SK-N-SH (cell line): ENCODE measurements at regions not wholly inside any gene's neighbourhood (a gene's known extent, or its start where the extent isn't known, plus 50 kb on each side); places are given as distances from the start of the nearest gene placed in this dataset.

Experiments
- CTCF ChIA-PET: fragments of 300-600, 350-600 bp; formaldehyde crosslinking; extraction: SDS; loops from one replicate; lab custom pipeline; 2021; lab: Yijun Ruan, JAX
- POLR2A ChIA-PET: fragments of 350-600 bp; sonication (Branson Sonifier 250); formaldehyde crosslinking; extraction: SDS; loops from one replicate; lab custom pipeline; 2020; ENCODE audit warnings: antibody characterized with exemption, inconsistent platforms; lab: Yijun Ruan, JAX
- DNase-seq: peaks from one replicate; pipeline ENCODE4 v3.0.0; 2012
- H2AFZ ChIP-seq: fragments of 200-600 bp; sonication (generic); 2 replicates; pipeline ENCODE4 v1.8.1; 2016; ENCODE audit warnings: antibody characterized with exemption, mild to moderate bottlenecking, low read depth
- H3F3A ChIP-seq: fragments of 200-600 bp; sonication (generic); replicated peaks from 2 replicates; pipeline ENCODE3; 2016; ENCODE audit warnings: antibody characterized with exemption, mild to moderate bottlenecking; ENCODE audit not compliant: insufficient read depth
- H3K27ac ChIP-seq, 2 experiments: fragments of 200-500 bp in 1 of 2; fragments of 200-600 bp in 1 of 2; sonication (Bioruptor generic) in 1 of 2; sonication (generic), shearing (Covaris generic) in 1 of 2; 2 replicates each; pipeline versions ENCODE4 v1.5.1 to v1.6.1; 2014 to 2016; ENCODE audit warnings: low read depth in 2 of 2, inconsistent platforms in 1 of 2, low read length in 1 of 2, mild to moderate bottlenecking in 1 of 2, mixed read lengths in 1 of 2
- H3K27me3 ChIP-seq: fragments of 200-600 bp; sonication (generic), shearing (Covaris generic); 2 replicates; pipeline ENCODE4 v1.6.1; 2016; ENCODE audit warnings: mixed run types; ENCODE audit not compliant: insufficient read depth
- H3K36me3 ChIP-seq, 2 experiments: fragments of 200-500 bp in 1 of 2; fragments of 200-600 bp in 1 of 2; sonication (Bioruptor generic) in 1 of 2; sonication (generic) in 1 of 2; replicated peaks in 1 of 2; 2 replicates each; pipeline versions ENCODE3 to v1.5.1; 2014 to 2016; ENCODE audit warnings: low read length in 1 of 2, mild to moderate bottlenecking in 1 of 2; ENCODE audit not compliant: insufficient read depth in 2 of 2, control insufficient read depth in 1 of 2
- H3K4me1 ChIP-seq, 2 experiments: fragments of 200-500 bp in 1 of 2; fragments of 200-600 bp in 1 of 2; sonication (Bioruptor generic) in 1 of 2; sonication (generic), shearing (Covaris generic) in 1 of 2; 2 replicates each; pipeline versions ENCODE4 v1.5.1 to v1.6.1; 2014 to 2016; ENCODE audit warnings: low read depth in 1 of 2, low read length in 1 of 2, mixed run types in 1 of 2; ENCODE audit not compliant: insufficient read depth in 2 of 2, control insufficient read depth in 1 of 2
- H3K4me2 ChIP-seq: fragments of 200-600 bp; sonication (generic), shearing (Covaris generic); 2 replicates; pipeline ENCODE4 v1.6.1; 2017; ENCODE audit warnings: mixed run types
- H3K4me3 ChIP-seq, 2 experiments: fragments of 200-500 bp in 1 of 2; fragments of 200-600 bp in 1 of 2; sonication (Bioruptor generic) in 1 of 2; sonication (generic), shearing (Covaris generic) in 1 of 2; 2 replicates each; pipeline versions ENCODE4 v1.5.1 to v1.8.1; 2014 to 2016; ENCODE audit warnings: low read depth in 2 of 2, inconsistent platforms in 1 of 2, low read length in 1 of 2, mild to moderate bottlenecking in 1 of 2, mixed read lengths in 1 of 2, moderate library complexity in 1 of 2
- H3K79me2 ChIP-seq: fragments of 200-600 bp; sonication (generic); 2 replicates; pipeline ENCODE4 v1.8.1; 2017; ENCODE audit warnings: mild to moderate bottlenecking; ENCODE audit not compliant: insufficient read depth
- H3K9ac ChIP-seq: fragments of 200-600 bp; sonication (generic); 2 replicates; pipeline ENCODE4 v1.6.1; 2017; ENCODE audit warnings: mixed run types
- H3K9me2 ChIP-seq: fragments of 200-600 bp; sonication (generic); 2 replicates; pipeline ENCODE4 v1.6.1; 2017; ENCODE audit warnings: mixed run types
- H3K9me3 ChIP-seq: fragments of 200-600 bp; sonication (generic); 2 replicates; pipeline ENCODE4 v1.6.1; 2017; ENCODE audit warnings: mixed run types, mild to moderate bottlenecking, moderate library complexity
- H4K20me1 ChIP-seq: fragments of 200-600 bp; sonication (generic); 2 replicates; pipeline ENCODE4 v1.6.1; 2017; ENCODE audit warnings: mild to moderate bottlenecking, mixed run types; ENCODE audit not compliant: insufficient read depth
- EP300 ChIP-seq, 2 experiments: IDR thresholded peaks; 2 replicates each; pipeline versions ENCODE4 v1.4.0 to v1.6.1; 2012; ENCODE audit warnings: borderline replicate concordance in 1 of 2, low read depth in 1 of 2, low read length in 1 of 2
- FOSL2 ChIP-seq: IDR thresholded peaks from 2 replicates; pipeline ENCODE4 v1.4.0; 2012; ENCODE audit warnings: low read depth, mild to moderate bottlenecking, moderate library complexity, borderline replicate concordance
- FOXJ3 ChIP-seq: sonication (generic); formaldehyde crosslinking; IDR thresholded peaks from 2 replicates; pipeline ENCODE4 v1.5.1; 2020; ENCODE audit warnings: mild to moderate bottlenecking, missing genetic modification reagents
- FOXM1 ChIP-seq: IDR thresholded peaks from 2 replicates; pipeline ENCODE4 v1.4.0; 2012; ENCODE audit warnings: low read depth, mild to moderate bottlenecking
- GATA2 ChIP-seq: sonication (generic); formaldehyde crosslinking; IDR thresholded peaks from 2 replicates; pipeline ENCODE4 v1.5.0; 2020; ENCODE audit warnings: mild to moderate bottlenecking, missing genetic modification reagents
- NRF1 ChIP-seq: IDR thresholded peaks from 2 replicates; pipeline ENCODE4 v1.6.1; 2012; ENCODE audit warnings: low read depth, mild to moderate bottlenecking, low read length
- PBX3 ChIP-seq: IDR thresholded peaks from 2 replicates; pipeline ENCODE4; 2012
- POLR2AphosphoS5 ChIP-seq: IDR thresholded peaks from 2 replicates; pipeline ENCODE4 v1.6.1; 2012; ENCODE audit warnings: low read depth, low read length
- RFX5 ChIP-seq: IDR thresholded peaks from 2 replicates; pipeline ENCODE4 v1.6.1; 2012; ENCODE audit warnings: mild to moderate bottlenecking, improper control_type of control experiment, low read length
- SIN3A ChIP-seq: IDR thresholded peaks from 2 replicates; pipeline ENCODE4 v1.6.1; 2012; ENCODE audit warnings: low read depth, mild to moderate bottlenecking, low read length, moderate library complexity, borderline replicate concordance
- TEAD4 ChIP-seq: IDR thresholded peaks from 2 replicates; pipeline ENCODE4 v1.4.0; 2012; ENCODE audit warnings: mild to moderate bottlenecking, borderline replicate concordance; ENCODE audit not compliant: insufficient read depth
- USF1 ChIP-seq: IDR thresholded peaks from 2 replicates; pipeline ENCODE4 v1.4.0; 2012; ENCODE audit warnings: low read depth, borderline replicate concordance
- USF2 ChIP-seq: fragments of 150-350 bp; IDR thresholded peaks from 2 replicates; pipeline ENCODE4 v1.6.1; 2017; ENCODE audit warnings: antibody characterized with exemption, low read length, low read depth, borderline replicate concordance
- ZBTB33 ChIP-seq: IDR thresholded peaks from 2 replicates; pipeline ENCODE4 v1.4.0; 2012; ENCODE audit warnings: low read depth, borderline replicate concordance
- WGBS: methylation state at CpG from one replicate; pipeline ENCODE4 v1.1.6; 2017; ENCODE audit warnings: low lambda C conversion rate; 5-methylcytosine and 5-hydroxymethylcytosine counted together

DNA sequence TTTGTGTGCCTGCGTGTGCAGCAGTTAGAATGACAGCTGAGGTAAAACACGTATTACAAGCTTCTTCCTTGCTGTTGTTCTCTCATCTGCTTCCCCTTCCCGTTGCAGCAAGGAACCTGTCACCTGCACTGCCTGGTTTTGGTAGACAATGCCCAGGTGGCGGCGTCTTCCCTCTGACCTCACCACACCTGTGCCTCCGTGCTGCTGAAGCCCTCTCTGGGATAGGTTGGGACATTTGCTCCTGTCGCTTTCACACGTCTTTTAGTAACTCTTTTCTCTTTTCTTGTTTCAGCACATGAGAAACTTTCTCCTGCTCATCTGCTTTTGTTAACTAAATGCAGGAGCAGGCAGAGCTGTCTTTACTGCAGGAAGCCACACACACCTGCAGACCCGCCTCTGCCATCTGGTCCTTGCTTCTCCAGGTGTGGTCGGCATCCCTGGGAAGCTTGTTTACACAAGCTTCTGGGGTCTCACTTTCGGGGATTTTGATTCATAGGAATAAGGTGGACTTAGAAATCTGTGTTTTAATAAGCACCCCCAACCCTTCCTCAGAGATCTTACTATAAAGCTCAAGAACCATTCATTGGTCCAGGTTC, 60.7 kb upstream of the EXOC6 start:
- ChIA-PET CTCF (no interaction called here), POLR2A (interaction anchor here (0.6 kb wide), 1 partner anchor 25 kb away, joined by 3 read pairs; no protein-coding TSS in a partner anchor)
- Histone ChIP-seq H3K36me3 (no peaks in the 10 kb centered on the region), H3K27me3 (peaks cover 7% of the 10 kb centered on the region; the same call in 1 of the 2 replicates), H2AFZ (no peak overlapping the region), H3K9ac (no peak overlapping the region), H3F3A (no peaks in the 10 kb centered on the region), H3K9me3 (no peaks in the 10 kb centered on the region), H3K4me3 (no peak overlapping the region), H3K27ac (no peak overlapping the region), H3K9me2 (no peaks in the 10 kb centered on the region), H3K4me1 (no peaks in the 10 kb centered on the region), H3K79me2 (no peaks in the 10 kb centered on the region)
- no peak for DNase-seq
- no peak for TF ChIP-seq ZBTB33
- no peak for TF ChIP-seq NRF1
- no peak for TF ChIP-seq POLR2AphosphoS5
- TF ChIP-seq RFX5: no peak
- TF ChIP-seq, all 33 proteins: peak for 0
- H4K20me1 ChIP-seq: no peaks in the 10 kb centered on the region
- H3K4me2 ChIP-seq: no peak overlapping the region
- WGBS: 61% methylated on average over 11 of the region's 11 CpGs

- no peaks in the 10 kb centered on the region for H3K36me3 ChIP-seq
- H3K9me2 ChIP-seq: no peaks in the 10 kb centered on the region
- no peaks in the 10 kb centered on the region for H3K79me2 ChIP-seq
- H3K27ac ChIP-seq: no peak overlapping the region
- peaks cover 7% of the 10 kb centered on the region; the same call in 1 of the 2 replicates for H3K27me3 ChIP-seq
- ChIA-PET POLR2A (no interaction called here), CTCF (interaction anchor here (0.7 kb wide), 1 partner anchor 23 kb away, joined by 3 read pairs; no protein-coding TSS in a partner anchor)
- no peak overlapping the region for H3K4me2 ChIP-seq
- no peaks in the 10 kb centered on the region for H3F3A ChIP-seq
- no peaks in the 10 kb centered on the region for H3K9me3 ChIP-seq
- no peaks in the 10 kb centered on the region for H3K4me1 ChIP-seq
- H2AFZ ChIP-seq: no peak overlapping the region
- TF ChIP-seq NRF1: no peak
- no peak for TF ChIP-seq PBX3
- TF ChIP-seq USF2: no peak
- no peak for TF ChIP-seq TEAD4
- TF ChIP-seq EP300 (IDR thresholded peaks at IDR 0.05; ENCODE audit: borderline replicate concordance in 1 of 2, low read depth in 1 of 2, low read length in 1 of 2): no peak
- no peak for TF ChIP-seq RFX5
- no peak for TF ChIP-seq USF1
- TF ChIP-seq FOXM1: no peak
- TF ChIP-seq FOXJ3 (CRISPR knock-in tag): no peak
- TF ChIP-seq GATA2 (CRISPR knock-in tag): no peak
- TF ChIP-seq POLR2AphosphoS5: no peak
- TF ChIP-seq SIN3A: no peak
- no peak for TF ChIP-seq FOSL2
- H4K20me1 ChIP-seq: no peaks in the 10 kb centered on the region
- DNase-seq: no peak
- WGBS: 84% methylated on average over 8 of the region's 8 CpGs
- no peak overlapping the region for H3K9ac ChIP-seq
- H3K4me3 ChIP-seq: no peak overlapping the region
These were observed 59.3 kb upstream of the EXOC6 start for GRCh38 chr10:92789067-92789466.
